ENCODE measurements at regions not wholly inside any gene's neighbourhood (a gene's known extent, or its start where the extent isn't known, plus 50 kb on each side); places are given as distances from the start of the nearest gene placed in this dataset.

- no peak for TF ChIP-seq CTCF (IDR thresholded peaks at IDR 0.05)
- no peak for TF ChIP-seq SIN3A (IDR thresholded peaks at IDR 0.05; ENCODE audit: borderline replicate concordance, insufficient read depth, low read depth, low read length)
- no peak for TF ChIP-seq POLR2AphosphoS5 (IDR thresholded peaks at IDR 0.05; ENCODE audit: low read depth, low read length)
Observed at GRCh38 chr11:112911124-112911523, 50.1 kb upstream of the NCAM1 start.
